ENCODE measurements at regions not wholly inside any gene's neighbourhood (a gene's known extent, or its start where the extent isn't known, plus 50 kb on each side); places are given as distances from the start of the nearest gene placed in this dataset.
"Not testable (repeated sequence)": the region's sequence is repeated elsewhere in the genome, so short reads cannot be mapped to it uniquely, and the experiment has no call there.

DNA sequence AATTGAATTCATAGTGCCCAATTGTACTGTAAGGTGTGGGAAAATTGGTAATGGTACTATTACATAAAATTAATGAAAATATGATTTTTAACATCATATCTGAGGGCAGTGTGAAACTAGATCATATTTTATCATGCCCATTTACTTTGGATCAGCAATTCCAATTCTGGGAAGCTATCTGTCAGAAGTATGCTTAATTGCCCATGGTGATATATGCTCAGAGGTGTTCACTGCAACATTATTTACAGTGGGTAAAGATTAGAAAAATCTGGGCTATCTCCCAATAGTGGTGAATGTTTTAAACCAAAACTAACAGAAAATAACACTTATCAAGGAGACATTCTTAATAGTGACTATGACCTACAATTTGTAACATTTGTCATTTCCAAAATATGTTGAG, 1260.0 kb downstream of the BRINP3 start:
- no peak for DNase-seq (ENCODE audit: low read depth)

DNA sequence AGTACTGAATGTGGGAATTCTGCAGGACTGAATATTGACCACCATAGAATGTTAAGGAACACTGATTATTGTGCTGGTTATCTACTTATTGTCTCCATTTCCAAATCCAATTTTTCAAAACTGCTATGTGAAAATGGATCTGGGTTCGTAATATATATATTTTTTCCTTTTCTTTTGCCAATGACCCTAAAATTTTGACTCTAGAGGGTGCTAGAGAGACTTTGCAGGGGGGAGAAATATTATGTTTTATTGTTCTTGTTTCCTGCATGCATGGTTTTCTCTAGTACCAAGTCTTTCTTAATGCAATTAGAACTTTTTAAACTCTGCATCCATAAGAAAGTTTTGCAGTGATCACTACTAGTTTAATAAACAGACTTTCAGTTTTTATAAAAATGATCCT, 1256.9 kb downstream of the BRINP3 start:
- no peak for DNase-seq (ENCODE audit: low read depth)

DNA sequence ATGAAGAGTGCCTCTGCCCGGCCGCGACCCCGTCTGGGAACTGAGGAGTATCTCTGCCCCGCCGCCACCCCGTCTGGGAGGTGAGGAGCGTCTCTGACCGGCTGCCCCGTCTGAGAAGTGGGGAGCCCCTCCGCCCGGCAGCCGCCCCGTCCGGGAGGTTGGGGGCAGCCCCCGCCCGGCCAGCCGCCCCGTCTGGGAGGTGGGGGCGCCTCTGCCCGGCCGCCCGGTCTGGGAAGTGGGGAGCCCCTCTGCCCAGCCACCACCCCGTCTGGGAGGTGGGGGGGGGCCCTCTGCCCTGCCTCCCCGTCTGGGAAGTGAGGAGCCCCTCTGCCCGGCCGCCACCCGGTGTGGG, 1251.9 kb downstream of the BRINP3 start:
- DNase-seq (ENCODE audit: low read depth) = not testable (repeated sequence)

DNA sequence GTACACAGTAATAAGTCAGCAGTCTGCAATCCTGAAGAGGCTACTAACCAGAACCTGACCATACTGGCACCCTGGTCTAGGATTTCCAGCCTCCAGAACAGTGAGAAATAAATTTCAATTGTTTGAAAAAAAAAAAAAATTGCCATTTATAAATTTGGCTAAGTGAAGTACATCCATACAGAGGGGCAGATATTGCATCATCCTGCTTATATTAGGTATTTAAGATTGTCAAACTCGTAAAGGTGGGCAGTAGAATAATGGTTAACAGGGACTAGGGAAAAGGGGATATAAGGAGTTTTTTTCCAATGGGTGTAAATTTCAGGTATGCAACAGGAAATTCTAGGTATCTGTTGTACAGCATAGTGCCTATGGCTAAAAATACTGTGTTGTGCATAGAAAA, 1250.9 kb downstream of the BRINP3 start:
- DNase-seq (ENCODE audit: low read depth) = no peak

DNA sequence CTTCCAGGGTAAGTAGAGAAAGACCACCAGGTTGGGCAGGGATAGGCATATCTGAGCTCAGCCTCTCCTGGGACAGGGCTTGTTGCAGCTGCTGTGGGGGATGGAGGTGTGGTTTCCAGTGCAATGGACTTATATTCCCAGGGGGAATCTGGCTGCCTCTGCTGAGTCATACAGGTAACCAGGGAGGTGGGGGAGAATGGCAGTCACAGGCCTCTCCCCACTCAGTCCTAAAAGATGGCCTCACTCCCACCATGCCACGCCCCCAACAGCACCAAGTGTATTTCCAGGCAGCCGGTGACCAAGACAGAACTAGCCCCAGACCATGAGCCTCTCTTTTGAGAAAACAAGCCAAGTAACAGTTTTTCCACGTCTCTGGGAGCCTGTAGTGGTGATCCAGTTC, 1240.7 kb downstream of the BRINP3 start:
- no peak for DNase-seq (ENCODE audit: low read depth)

DNA sequence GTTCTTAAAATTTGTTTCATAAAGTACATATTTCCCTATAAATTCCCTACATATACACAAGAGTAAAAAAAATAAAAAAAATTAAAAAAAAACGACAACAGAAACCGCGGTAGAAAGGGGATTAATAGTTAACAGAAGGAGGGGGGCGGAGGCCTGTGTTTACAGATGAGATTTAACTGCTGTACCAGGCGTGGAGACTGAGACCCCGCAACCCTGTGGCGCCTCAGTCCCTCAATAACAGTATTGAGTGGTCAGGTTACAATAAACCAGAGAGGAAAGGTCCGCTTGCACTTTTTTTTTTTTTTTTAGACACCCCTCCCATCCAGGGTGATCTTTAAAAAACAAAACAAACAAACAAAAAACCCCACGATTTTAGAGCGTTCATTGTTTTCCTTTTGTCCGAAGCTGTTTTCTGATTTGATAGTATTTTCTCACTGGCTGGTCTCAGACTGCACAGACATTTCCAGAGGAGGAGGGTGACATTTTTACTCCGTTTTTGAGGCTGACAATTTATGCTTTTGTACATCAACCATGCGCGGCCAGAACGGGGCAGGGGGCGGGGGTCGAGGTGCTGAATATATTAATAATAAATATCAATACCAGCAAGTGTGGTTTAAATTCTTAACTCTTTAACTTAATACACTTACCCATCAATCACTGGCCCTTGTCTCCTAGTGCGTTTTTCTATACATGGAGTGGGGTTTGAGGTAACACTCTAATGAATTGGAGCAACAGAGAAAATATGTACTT, 1223.9 kb downstream of the BRINP3 start:
- no peak for DNase-seq (ENCODE audit: low read depth)

DNA sequence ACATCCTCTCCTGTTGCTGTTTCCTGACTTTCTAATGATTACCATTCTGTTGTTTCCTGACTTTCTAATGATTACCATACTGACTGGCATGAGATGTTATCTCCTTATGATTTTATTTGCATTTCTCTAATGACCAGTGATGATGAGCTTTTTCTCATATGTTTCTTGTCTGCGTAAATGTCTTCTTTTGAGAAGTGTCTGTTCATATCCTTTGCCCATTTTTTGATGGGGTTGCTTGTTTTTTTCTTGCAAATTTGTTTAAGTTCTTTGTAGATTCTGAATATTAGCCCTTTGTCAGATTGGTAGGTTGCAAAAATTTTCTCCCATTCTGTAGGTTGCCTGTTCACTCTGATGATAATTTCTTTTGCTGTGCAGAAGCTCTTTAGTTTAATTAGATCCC, 1216.5 kb downstream of the BRINP3 start:
- not testable (repeated sequence) for DNase-seq (ENCODE audit: low read depth)

DNA sequence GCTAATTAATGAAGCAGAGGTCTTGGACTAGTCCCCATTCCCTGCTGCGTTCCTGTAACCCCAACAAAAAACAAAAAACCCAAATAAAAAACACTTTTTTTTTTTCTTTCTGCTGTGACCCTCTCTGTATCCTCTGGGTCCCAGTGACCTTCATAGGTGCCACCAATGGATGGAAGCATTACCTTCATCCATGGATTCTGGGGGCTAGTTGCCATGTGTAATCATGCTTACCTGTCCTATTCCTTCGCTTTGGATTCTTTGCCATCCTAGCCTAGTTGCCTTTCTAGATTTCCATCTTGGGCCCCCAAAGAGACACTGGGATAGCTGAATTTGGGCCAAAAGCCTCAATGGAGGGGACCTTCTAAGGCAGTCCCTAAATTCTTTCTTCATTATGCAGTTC, 1208.7 kb downstream of the BRINP3 start:
- DNase-seq (ENCODE audit: low read depth) = no peak

DNA sequence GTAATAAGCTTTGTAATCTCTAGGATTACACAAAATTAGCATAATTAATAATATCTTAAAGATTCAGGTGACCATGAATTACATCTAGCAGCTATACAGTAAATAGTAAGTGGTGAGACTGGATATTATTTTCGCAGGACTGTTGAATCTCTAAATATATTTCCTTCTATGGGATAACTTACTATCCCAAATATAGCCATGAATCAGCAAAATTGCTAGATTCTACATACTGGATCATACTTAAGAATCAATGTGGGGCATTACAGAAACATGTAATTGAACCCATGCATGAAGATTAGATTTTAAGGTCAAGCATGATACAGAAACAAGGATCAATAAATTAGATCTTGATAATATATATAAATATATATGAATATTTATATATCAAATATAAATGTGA, 1203.4 kb downstream of the BRINP3 start:
- DNase-seq (ENCODE audit: low read depth) = no peak

DNA sequence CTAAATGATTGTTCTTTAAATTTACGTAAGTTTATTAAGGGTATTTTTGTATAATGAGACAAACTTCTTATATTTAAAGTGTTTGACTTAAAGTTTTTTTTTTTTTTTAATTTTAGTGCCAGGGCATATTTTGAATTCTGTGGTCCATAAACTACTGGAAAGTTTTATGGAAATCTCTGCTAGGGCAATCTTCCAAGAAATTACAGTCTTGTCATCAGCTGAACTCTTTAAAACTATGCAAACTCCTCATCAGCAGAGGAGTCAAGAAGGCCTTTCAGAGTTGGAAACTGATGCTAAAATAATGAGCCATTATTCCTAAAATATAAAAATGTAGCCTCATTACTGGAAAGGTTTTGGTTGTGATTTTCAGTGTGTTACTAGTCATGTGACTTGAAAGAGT, 1201.9 kb downstream of the BRINP3 start:
- DNase-seq (ENCODE audit: low read depth) = no peak

DNA sequence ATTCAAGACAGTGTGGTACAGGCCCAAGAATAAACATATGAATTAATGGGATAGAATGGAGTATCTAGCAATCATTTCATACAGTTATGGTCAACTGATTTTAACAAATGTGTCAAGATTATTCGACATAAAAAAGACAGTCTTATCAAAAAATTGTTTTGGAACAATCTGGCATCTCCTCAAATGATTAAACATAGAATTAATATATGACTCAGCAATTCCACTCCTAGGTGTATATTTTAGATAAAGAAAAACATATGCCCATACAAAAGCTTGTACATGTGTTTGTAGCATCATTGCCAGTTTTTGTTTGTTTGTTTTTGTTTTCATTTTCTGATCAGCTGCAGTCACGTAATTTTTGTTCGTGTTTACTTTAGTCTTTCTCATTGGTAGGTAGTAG, 1188.3 kb downstream of the BRINP3 start:
- DNase-seq (ENCODE audit: low read depth) = no peak

DNA sequence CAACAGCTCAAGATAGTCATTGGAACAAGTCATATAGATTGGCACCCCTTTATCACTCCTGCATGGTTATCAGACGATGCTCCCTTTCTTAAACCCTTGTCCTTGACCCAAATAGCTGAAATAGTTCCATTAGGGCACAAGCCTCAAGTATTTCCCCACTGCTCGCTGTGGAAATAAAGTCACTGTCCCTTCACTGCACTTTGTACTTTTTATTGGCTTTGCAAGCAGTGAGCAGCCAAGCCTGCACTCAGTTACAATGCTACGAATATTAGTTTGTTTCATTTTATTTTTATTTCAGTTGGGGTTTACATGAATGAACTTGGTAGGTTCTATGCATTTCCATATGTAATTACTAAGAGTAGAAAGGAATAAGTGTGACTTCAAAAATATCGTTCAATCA, 1176.4 kb downstream of the BRINP3 start:
- DNase-seq (ENCODE audit: low read depth) = no peak

DNA sequence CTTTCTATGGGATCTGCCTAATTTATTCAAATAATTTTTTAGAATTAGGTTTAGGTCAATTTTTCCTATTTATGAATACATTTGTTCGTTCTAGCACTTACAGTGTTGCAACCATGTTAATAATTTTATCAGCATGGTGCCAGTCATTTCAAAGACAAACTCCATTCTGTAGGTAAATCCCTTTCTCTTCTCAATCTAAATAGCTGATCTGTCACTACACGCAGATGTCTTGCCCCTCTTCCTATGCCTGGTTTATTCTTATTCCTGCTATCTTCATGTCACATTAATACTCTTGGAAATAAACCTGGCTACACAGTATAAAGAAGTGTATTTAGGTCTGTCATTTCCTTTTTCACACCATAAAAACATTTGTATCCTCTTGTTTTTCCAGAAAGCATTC, 1172.4 kb downstream of the BRINP3 start:
- DNase-seq (ENCODE audit: low read depth) = no peak

DNA sequence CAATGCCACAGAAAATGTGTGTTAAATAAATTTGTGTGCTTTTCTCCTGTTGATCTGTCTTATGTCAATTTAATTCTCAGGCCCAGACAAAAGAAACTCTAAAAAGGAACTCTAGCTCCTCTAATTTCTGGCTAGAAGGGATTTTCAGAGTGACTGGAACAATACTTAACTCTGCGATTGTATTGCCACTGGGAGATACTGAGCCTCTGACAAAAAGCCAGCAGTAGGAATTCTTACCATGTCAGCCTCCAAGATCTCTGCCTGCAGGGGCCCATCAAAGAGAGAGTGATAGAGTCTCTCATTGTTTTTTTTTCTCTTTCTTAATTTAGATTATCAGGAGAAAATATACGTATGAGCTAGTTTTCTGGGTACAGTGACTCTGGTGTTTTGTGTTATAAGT, 1165.7 kb downstream of the BRINP3 start:
- no peak for DNase-seq (ENCODE audit: low read depth)

DNA sequence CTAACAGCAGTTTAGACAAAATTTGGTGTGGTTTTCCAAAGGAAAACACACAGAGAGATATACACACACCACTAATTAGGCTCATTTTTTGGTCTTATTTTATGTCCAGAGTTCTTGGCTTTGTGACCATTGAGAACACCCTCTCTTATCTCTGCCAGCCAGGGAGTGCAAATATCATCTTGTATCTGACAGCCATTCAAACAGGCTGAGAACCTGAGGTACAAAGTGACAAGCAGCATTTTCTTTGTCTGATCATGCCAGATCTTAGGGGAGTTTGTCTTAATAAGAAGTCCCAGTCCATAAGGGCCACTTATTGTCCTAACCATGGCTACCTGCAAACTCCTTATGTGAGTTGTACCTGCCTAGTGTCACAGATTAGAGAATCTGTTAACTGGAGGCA, 1165.2 kb downstream of the BRINP3 start:
- no peak for DNase-seq (ENCODE audit: low read depth)

DNA sequence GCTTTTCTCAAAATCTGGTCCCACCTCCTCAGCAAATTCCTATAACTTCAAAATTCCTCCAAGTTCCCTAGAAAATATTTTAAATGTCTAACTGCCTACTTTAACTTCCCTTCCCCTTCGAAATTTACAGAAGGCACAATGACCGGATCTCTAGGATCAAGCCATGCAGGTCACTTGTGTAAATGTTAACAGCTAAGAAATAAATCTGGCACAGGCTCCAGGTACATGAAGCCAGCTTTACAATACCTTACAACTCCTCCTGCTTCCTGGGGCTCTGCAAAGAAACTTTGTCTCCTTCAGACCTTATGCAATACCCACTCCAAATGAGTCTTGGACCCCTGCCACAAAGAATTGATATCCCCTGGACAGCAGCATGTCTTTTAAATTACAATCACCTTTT, 1164.2 kb downstream of the BRINP3 start:
- no peak for DNase-seq (ENCODE audit: low read depth)

DNA sequence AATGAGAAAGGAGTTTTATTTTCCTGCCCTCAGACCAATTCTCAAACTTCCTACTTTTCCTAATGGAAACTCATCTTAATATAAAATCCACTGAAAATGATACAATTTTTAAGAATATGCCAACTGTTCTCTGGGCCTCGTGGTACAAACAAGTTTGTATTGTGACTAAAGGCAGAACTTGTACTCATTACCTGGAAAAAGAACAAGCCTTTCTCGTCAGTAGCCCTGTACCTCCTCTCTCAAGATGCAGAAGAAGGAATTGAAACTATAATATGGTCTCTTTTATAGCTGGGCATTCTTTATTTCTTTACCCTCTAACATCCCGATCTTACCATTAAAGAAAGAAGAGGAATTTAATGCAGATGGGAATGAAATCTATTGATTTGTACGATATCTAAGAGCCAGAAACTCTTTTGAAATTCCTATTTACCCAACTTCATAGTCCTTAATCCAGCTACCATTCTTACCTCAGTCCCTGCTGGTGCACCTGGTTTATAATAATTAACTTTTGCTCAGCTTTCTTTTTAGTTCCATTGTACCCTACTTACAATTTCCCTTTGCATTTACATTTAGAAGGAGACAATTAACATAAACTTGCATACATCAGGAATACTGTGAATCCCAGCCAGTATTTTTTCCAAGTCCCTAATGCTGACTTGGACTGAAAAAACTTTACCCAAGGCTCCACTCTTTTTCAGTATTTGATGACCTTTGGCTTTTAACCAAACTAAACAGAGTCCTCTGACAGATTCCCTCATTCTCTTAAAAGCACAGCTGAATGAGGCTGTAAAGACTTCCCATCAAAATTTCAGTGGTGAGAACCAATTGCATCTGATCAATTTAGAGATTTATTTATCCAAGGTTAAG, 1162.4 kb downstream of the BRINP3 start:
- DNase-seq (ENCODE audit: low read depth) = no peak

DNA sequence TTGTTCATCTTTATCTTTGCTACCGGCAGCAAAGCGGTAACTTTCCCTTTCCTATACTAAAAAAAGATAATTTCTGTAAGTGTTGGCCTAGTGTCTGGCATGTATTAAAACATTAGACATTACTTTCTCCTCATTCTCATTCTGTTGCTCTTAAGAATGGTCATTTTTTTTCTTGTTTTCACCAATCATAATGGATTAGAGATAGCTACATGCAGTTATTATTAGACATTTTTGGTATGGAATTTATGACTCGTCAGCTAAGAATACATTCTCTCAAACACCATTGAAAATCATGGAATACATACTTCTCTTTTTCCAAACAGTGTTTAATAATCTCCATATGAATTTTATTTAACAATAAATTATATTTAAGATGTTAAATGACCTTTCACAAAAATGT, 1154.6 kb downstream of the BRINP3 start:
- DNase-seq (ENCODE audit: low read depth) = no peak

DNA sequence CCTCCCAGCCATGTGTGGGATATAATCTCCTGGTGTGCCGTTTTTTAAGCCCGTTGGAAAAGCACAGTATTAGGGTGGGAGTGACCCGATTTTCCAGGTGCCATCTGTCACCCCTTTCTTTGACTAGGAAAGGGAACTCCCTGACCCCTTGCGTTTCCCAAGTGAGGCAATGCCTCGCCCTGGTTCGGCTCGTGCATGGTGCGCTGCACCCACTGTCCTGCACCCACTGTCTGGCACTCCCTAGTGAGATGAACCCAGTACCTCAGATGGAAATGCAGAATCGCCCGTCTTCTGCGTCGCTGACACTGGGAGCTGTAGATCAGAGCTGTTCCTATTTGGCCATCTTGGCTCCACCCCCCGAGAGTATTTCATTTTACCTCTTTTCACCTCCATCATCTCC, 1146.6 kb downstream of the BRINP3 start:
- DNase-seq (ENCODE audit: low read depth) = not testable (repeated sequence)

DNA sequence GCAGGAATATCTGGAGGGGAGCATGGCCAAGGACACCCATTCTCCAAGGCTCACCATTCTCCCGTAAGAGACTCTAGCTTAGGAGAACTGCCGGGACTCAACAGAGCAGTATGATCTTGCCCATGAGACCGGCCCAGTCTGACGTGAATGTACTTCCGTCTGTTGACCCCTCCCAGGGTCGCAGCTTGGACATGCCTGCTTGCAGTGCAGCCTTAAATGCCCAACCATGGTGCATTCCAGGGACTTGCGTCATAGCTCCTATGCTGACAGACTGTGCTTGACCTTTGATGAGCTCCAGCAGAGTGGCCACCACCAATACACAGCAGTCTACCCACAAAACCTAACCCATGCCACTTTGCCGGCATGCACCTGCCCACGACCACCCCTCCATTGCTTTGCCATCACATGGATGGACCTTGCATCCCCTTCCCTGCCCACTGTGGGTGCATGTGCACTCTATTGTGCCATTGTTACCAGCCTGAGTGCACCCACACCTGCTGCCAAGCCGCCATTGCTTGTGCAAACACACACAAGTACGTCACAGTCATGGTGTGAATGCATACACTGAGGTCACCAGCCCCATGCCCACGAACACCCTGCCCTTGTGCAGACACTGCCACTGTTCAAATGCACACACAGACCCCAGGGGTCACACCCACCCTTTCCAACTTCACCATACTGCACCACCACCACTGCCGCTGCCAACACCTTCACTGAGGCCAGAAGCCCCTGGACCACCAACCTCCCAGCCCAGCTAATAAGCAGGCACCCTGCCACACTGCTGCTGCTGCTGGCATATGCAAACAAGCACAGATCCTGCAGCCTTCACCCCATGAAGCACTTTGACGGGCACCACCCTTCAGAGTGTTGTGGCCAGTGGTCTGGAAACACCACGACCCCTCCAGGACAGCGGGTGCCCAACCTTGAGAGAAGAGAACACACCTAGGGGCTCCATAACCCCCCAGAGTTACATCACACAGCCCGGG, 1141.3 kb downstream of the BRINP3 start:
- no peak for DNase-seq (ENCODE audit: low read depth)

DNA sequence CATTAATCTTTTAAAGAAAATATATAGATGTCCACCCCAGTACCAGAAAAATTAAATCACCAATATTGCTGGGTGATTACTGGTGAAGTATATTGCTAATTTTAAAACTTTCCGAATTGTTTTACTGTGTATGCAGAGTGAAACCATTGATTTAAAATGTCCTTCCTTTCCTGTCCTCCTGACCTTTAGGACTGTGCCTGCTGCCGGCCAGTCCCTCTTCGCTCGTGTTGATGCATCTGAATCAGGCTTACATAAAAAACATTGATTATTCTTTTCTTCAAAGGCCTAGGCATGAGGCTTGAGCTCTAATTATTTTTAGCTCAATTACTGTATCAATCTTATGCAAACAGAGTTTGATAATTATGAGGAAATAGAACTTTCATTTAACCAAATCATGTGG, 1128.1 kb downstream of the BRINP3 start:
- no peak for DNase-seq (ENCODE audit: low read depth)

DNA sequence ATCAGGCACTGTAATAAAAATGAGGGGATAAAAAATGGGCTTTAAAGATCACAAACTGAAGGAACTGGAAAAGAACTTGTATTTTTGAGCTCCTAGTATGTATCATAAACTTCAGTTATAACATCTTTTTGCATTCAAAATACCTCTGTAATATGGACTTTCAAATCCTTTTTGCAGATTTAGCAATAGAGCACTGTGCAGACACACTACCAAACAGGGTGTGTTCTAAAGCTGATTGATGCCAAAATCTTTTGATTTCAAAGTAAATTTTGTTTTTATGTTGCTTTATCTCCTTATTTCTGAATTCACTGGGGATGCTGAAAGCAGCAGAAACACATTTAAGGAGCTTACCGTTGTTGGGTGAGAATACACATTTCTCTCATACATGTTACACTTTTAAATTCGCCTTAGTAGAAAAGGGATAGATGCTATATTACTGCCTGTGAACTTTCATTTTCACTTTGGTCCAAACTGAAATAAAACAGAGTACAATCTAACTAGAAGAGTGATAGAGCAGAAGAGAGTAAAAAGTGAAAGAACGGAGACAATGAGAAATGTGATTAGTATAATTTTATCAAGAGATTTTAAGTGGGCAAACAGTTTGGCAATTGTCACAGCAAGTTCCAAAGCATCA, 1126.6 kb downstream of the BRINP3 start:
- no peak for DNase-seq (ENCODE audit: low read depth)
